ENCODE measurements at regions not wholly inside any gene's neighbourhood (a gene's known extent, or its start where the extent isn't known, plus 50 kb on each side); places are given as distances from the start of the nearest gene placed in this dataset.

- no peak for TF ChIP-seq CTCF (IDR thresholded peaks at IDR 0.05)
- no peak for TF ChIP-seq ZFX (IDR thresholded peaks at IDR 0.05; ENCODE audit: borderline replicate concordance)
Observed at GRCh38 chr9:91060520-91061343, 259.1 kb downstream of the SYK start.

GRCh38 chr9:91061506-91061905 is 259.9 kb downstream of the SYK start:
- no peak overlapping the region for H3K27ac ChIP-seq
- TF ChIP-seq ZFX (IDR thresholded peaks at IDR 0.05; ENCODE audit: borderline replicate concordance): no peak
- TF ChIP-seq CTCF (IDR thresholded peaks at IDR 0.05): no peak

More at GRCh38 chr9:91060520-91061343, 259.1 kb downstream of the SYK start:
- H3K27ac ChIP-seq: no peak overlapping the region

GRCh38 chr9:91062281-91062680 is 260.7 kb downstream of the SYK start:
- no peak overlapping the region for H3K27ac ChIP-seq
- TF ChIP-seq CTCF (IDR thresholded peaks at IDR 0.05) (no peak), ZFX (IDR thresholded peaks at IDR 0.05; ENCODE audit: borderline replicate concordance) (no peak)

GRCh38 chr9:91063471-91063870 is 261.9 kb downstream of the SYK start:
- H3K27ac ChIP-seq: no peak overlapping the region
- no peak for TF ChIP-seq ZFX (IDR thresholded peaks at IDR 0.05; ENCODE audit: borderline replicate concordance)
- no peak for TF ChIP-seq CTCF (IDR thresholded peaks at IDR 0.05)

GRCh38 chr9:91065231-91066041 is 263.8 kb downstream of the SYK start:
- TF ChIP-seq ZFX (IDR thresholded peaks at IDR 0.05; ENCODE audit: borderline replicate concordance) (no peak), CTCF (IDR thresholded peaks at IDR 0.05) (no peak)
- H3K27ac ChIP-seq: no peak overlapping the region

GRCh38 chr9:91066042-91066415 is 264.4 kb downstream of the SYK start:
- H3K27ac ChIP-seq: no peak overlapping the region
- TF ChIP-seq ZFX (IDR thresholded peaks at IDR 0.05; ENCODE audit: borderline replicate concordance) (no peak), CTCF (IDR thresholded peaks at IDR 0.05) (no peak)

- TF ChIP-seq ZFX (IDR thresholded peaks at IDR 0.05; ENCODE audit: borderline replicate concordance) (no peak), CTCF (IDR thresholded peaks at IDR 0.05) (no peak)
- no peak overlapping the region for H3K27ac ChIP-seq
Observed at GRCh38 chr9:91066856-91067255, 265.2 kb downstream of the SYK start.

Data from 22Rv1 (cell line).